ENCODE measurements at regions not wholly inside any gene's neighbourhood (a gene's known extent, or its start where the extent isn't known, plus 50 kb on each side); places are given as distances from the start of the nearest gene placed in this dataset.

DNA sequence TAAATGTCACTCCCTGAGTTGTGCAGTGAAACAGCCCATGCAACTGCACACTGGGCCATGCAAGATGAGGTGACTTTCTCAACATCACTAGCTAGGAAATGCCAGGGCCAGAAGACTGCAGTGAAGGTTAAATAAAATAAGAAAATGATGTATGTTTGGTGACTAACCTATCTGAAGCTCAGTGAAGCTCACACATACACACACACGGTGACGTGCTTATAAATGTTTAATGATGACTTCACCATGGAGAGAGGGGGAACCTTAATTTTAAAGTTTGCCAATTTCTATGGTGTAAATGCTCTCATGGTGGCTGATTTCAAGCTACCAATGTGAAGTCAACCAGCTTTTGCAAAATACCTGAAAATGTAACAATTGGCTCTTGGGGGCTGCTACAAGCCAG, 166.4 kb downstream of the MAF start:
- Histone ChIP-seq H3K9ac (ENCODE audit: low read depth, low read length) (no peak overlapping the region), H4K20me1 (ENCODE audit: insufficient read depth, low read length) (no peaks in the 10 kb centered on the region), H3K79me2 (ENCODE audit: insufficient read depth, low read length) (no peaks in the 10 kb centered on the region), H3K4me1 (ENCODE audit: insufficient read depth, low read length) (no peaks in the 10 kb centered on the region), H3K4me3 (ENCODE audit: low read depth in 1 of 2, low read length in 2 of 2) (no peak overlapping the region), H3K27ac (ENCODE audit: low read length) (no peak overlapping the region), H3K9me3 (ENCODE audit: insufficient read depth, low read length, severe bottlenecking) (no peaks in the 10 kb centered on the region), H3K36me3 (ENCODE audit: insufficient read depth, low read length) (no peaks in the 10 kb centered on the region), H3K27me3 (ENCODE audit: insufficient read depth, low read length, poor library complexity) (no peaks in the 10 kb centered on the region), H2AFZ (ENCODE audit: low read depth, low read length) (no peak overlapping the region), H3K4me2 (ENCODE audit: insufficient read depth, low read length) (no peak overlapping the region)
- no peak for DNase-seq
- ATAC-seq (ENCODE audit: insufficient read depth, low read depth), result no peak
- TF ChIP-seq, protein P1, sequence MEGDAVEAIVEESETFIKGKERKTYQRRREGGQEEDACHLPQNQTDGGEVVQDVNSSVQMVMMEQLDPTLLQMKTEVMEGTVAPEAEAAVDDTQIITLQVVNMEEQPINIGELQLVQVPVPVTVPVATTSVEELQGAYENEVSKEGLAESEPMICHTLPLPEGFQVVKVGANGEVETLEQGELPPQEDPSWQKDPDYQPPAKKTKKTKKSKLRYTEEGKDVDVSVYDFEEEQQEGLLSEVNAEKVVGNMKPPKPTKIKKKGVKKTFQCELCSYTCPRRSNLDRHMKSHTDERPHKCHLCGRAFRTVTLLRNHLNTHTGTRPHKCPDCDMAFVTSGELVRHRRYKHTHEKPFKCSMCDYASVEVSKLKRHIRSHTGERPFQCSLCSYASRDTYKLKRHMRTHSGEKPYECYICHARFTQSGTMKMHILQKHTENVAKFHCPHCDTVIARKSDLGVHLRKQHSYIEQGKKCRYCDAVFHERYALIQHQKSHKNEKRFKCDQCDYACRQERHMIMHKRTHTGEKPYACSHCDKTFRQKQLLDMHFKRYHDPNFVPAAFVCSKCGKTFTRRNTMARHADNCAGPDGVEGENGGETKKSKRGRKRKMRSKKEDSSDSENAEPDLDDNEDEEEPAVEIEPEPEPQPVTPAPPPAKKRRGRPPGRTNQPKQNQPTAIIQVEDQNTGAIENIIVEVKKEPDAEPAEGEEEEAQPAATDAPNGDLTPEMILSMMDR (IDR thresholded peaks at IDR 0.05; ENCODE audit: borderline replicate concordance, extremely low read depth, low read length, poor library complexity, severe bottlenecking), result no peak

DNA sequence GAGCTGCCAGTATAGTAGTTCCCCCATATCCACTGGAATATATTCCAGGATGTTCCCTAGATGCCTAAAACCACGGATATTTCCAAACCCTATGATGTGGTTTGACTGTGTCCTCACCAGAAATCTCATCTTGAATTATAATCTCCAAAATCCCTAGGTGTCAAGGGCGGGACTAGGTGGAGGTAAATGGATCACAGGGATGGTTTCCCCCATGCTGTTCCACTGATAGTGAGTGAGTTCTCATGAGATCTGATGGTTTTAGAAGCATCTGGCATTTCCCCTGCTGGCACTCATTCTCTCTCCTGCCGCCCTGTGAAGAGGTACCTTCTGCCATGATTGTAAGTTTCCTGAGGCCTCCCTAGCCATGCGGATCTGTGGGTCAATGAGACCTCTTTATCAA, 168.6 kb downstream of the MAF start:
- Histone ChIP-seq H3K9me3 (ENCODE audit: insufficient read depth, low read length, severe bottlenecking) (no peaks in the 10 kb centered on the region), H3K27ac (ENCODE audit: low read length) (no peak overlapping the region), H3K79me2 (ENCODE audit: insufficient read depth, low read length) (no peaks in the 10 kb centered on the region), H3K4me3 (ENCODE audit: low read depth in 1 of 2, low read length in 2 of 2) (no peak overlapping the region), H2AFZ (ENCODE audit: low read depth, low read length) (no peak overlapping the region), H3K4me2 (ENCODE audit: insufficient read depth, low read length) (no peak overlapping the region), H4K20me1 (ENCODE audit: insufficient read depth, low read length) (no peaks in the 10 kb centered on the region), H3K9ac (ENCODE audit: low read depth, low read length) (no peak overlapping the region), H3K36me3 (ENCODE audit: insufficient read depth, low read length) (no peaks in the 10 kb centered on the region), H3K4me1 (ENCODE audit: insufficient read depth, low read length) (no peaks in the 10 kb centered on the region), H3K27me3 (ENCODE audit: insufficient read depth, low read length, poor library complexity) (no peaks in the 10 kb centered on the region)
- no peak for DNase-seq
- ATAC-seq (ENCODE audit: insufficient read depth, low read depth), result no peak
- TF ChIP-seq, protein P1 (IDR thresholded peaks at IDR 0.05; ENCODE audit: borderline replicate concordance, extremely low read depth, low read length, poor library complexity, severe bottlenecking), result no peak
- no peak for TF ChIP-seq EZH2 (IDR thresholded peaks at IDR 0.05; ENCODE audit: borderline replicate concordance, low read depth, low read length, severe bottlenecking)

DNA sequence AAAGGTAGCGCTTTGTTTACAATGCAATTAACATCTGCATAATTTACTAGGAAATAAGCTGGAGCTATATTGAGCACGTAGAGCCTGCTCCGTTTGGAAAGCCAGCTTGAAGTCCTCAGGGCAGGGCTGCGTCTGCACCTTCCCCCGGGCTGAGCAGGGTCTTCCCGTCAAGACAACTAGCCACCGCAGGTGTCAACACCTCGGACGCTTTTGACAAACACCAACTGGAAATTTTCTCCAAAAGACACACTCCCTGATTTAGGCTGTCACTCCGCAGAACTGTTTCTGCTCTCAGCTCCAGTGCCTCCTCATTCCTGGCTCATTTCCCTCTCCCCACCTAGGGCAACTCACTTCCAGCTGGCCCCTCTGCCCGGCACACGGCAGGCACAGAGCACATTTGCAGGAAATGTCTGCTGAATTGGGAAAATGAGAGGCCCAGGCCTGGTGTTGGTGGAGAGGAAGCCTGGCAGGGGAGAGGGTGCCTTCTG, 170.3 kb downstream of the MAF start:
- H2AFZ ChIP-seq (ENCODE audit: low read depth, low read length), result no peak overlapping the region
- no peak overlapping the region for H3K4me2 ChIP-seq (ENCODE audit: insufficient read depth, low read length)

More for the DNA sequence above, 170.3 kb downstream of the MAF start:
- no peak overlapping the region for H3K27ac ChIP-seq (ENCODE audit: low read length)
- H4K20me1 ChIP-seq (ENCODE audit: insufficient read depth, low read length), result no peaks in the 10 kb centered on the region
- no peaks in the 10 kb centered on the region for H3K9me3 ChIP-seq (ENCODE audit: insufficient read depth, low read length, severe bottlenecking)
- no peaks in the 10 kb centered on the region for H3K79me2 ChIP-seq (ENCODE audit: insufficient read depth, low read length)
- H3K27me3 ChIP-seq (ENCODE audit: insufficient read depth, low read length, poor library complexity), result no peaks in the 10 kb centered on the region
- no peaks in the 10 kb centered on the region for H3K36me3 ChIP-seq (ENCODE audit: insufficient read depth, low read length)
- no peak overlapping the region for H3K9ac ChIP-seq (ENCODE audit: low read depth, low read length)
- TF ChIP-seq, protein P1 (IDR thresholded peaks at IDR 0.05; ENCODE audit: borderline replicate concordance, extremely low read depth, low read length, poor library complexity, severe bottlenecking), result no peak
- TF ChIP-seq EZH2 (IDR thresholded peaks at IDR 0.05; ENCODE audit: borderline replicate concordance, low read depth, low read length, severe bottlenecking), result no peak
- ATAC-seq (ENCODE audit: insufficient read depth, low read depth) (no peak), DNase-seq (no peak)
- H3K4me3 ChIP-seq (ENCODE audit: low read depth in 1 of 2, low read length in 2 of 2), result no peak overlapping the region
- H3K4me1 ChIP-seq (ENCODE audit: insufficient read depth, low read length), result no peaks in the 10 kb centered on the region

Data from DND-41 (cell line).